Left colon (tissue), 2 donors: ENCODE measurements at regions not wholly inside any gene's neighbourhood (a gene's known extent, or its start where the extent isn't known, plus 50 kb on each side); places are given as distances from the start of the nearest gene placed in this dataset.

Experiments
- ATAC-seq: fragments of 200-7000 bp; cut with Tn5 transposase; one replicate; pipeline ENCODE4 v1.9.1; 2020; ENCODE audit warnings: mild to moderate bottlenecking, moderate library complexity
- DNase-seq, 2 donors: peaks; one replicate each; pipeline ENCODE4 v3.0.0-alpha.2; 2020
- intact Hi-C, 2 donors: fragments of 100-400 bp; cut with DNase I in 1 of 2; cut with micrococcal nuclease in 1 of 2; formaldehyde crosslinking; loops; one replicate each; pipeline versions ENCODE4 v1.11.2 to v1.14.0; 2022; cut with DNase I, micrococcal nuclease
- donor health status: DM: no; HTN: no; CAD: no.
- donor health status: DM: yes; HTN: yes; CAD: no.

DNA sequence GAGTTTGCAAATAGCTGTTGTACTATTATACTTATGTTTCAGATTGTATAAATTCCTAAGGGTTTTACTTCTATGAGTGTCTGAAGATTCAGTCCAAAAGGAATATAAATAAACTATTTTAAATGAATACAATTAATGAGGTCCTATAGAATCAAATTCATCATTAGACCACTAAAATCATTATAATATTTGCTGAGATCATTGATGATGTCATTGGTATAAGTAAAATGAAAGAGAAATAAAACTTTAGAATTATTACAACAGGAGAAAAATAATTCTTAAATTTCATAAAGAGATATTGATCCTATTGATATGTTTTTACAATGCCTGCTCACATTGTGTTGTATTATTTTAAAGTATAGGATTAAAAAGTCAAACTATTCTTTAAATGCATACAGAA lies 544.0 kb upstream of the ZWINT start:
- DNase-seq = no peak
- intact Hi-C loops = no loop called here
- ATAC-seq = no peak

DNA sequence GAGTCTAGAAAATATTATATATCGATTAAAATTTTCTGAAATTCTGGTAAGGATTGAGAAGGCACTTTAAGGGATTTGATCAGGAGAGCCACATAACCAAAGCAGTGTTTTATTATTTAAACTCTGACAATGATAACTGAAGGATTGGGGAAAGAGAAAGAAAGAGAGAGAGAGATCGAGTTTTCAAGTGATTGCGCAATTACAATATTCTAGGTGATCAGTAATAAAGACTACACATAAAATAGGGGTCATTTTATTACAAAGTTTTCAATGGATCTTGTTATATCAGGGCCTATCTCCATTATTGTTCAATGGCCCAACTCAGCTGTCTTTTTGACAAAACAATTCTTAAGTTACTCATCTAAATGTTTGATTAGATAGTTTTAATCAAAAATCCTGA lies 541.5 kb upstream of the ZWINT start:
- intact Hi-C loops = no loop called here
- no peak for ATAC-seq
- DNase-seq = no peak

DNA sequence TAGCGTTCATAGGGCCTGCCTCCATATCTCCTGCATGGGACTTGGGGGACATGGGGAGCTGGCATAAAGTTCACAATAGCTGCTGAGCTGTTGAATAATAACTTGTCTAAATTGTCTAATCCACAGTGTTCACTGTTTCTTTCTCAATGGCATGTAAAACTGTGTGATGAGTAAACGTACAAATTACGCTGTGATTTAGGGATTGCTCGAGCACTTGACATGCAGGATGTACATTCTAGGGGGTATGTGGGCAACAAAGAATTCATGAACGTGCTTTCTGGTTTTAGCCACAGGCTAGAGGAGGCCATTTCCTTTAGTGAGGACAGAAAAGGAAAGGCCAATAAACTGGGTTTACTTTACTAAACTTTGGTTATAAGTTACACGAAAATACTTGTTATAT lies 534.2 kb upstream of the ZWINT start:
- intact Hi-C loops = no loop called here
- DNase-seq (no peak), ATAC-seq (no peak)

DNA sequence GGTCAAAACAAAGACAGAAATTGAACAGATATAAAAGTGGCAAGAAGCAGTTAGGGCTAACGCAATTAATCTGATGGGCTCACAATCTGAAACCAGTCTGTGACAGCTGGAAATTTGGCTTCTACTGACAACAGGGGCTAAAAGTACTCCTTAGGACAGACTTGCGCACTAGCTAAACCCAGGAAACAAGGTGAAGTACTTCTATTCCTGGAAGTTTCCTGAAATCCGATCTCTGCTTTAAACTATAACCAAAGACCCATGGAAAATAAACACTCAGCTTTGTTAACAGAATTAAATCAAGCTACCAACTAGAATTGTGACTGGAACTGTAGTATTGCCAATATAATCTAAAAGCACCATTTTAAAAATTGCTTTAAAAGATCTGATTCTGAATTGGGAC lies 520.2 kb upstream of the ZWINT start:
- ATAC-seq = no peak
- no peak for DNase-seq
- intact Hi-C loops = no loop called here

DNA sequence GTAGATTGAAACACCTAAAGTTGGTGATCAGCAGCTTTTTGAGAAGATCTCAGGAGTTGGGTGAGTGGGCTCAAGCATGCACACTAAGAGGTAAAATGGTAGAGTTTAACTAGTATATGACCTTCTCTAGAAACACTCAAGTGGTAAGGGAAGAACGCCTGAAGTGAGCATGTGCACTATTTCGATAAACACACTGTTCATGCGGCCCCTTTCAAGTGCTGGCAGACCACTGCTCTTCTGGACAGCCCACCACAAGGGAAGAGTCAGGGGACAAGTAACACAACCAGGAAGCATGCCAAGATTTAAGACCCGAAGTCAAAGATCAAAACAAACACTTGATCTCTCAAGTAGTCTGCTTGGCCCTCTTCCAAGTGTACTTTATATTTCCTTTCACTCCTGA lies 519.5 kb upstream of the ZWINT start:
- intact Hi-C loops = no loop called here
- ATAC-seq (no peak), DNase-seq (no peak)

DNA sequence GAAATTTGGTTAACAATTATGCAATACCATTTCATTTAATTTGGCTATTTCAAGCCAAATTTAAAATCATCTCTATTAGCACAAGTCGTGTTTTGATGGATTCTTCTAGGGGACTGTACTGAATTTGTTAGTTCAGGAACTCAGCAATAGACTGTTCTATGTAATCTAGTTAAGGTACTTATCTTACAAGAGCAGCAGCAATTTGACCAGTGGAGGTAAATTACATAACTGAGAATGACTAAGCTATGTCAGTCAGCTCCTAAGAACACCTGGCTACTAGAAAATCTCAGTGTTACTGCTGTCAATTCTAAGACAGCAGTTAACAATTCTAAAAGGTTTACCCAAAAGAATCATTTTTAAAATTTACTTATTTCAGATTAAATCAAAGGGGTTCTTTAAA lies 513.9 kb upstream of the ZWINT start:
- DNase-seq (no peak), ATAC-seq (no peak)
- intact Hi-C loops = no loop called here

DNA sequence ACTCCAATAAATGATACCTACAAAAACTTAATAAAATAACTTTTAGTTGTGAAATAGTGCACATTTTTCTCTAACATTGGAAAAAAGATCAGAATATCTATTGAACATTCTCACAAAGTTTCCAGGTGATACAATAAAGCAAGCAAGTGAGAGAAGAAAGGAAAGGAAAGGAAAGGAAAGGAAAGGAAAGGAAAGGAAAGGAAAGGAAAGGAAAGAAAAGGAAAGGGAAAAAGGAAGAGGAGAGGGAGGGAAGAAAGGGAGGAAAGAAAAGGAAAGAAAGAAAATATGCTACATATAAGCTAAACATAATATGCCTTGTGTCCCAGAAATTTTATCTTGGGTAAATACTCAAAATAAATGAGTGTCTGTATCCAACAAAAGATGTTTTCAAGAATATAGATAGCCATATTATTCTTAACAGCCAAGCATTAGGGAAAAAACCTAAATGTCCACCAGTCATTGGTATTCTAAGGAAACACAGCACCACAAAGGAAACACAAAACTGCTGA lies 510.2 kb upstream of the ZWINT start:
- ATAC-seq = no peak
- DNase-seq = no peak
- intact Hi-C loops = no loop called here

DNA sequence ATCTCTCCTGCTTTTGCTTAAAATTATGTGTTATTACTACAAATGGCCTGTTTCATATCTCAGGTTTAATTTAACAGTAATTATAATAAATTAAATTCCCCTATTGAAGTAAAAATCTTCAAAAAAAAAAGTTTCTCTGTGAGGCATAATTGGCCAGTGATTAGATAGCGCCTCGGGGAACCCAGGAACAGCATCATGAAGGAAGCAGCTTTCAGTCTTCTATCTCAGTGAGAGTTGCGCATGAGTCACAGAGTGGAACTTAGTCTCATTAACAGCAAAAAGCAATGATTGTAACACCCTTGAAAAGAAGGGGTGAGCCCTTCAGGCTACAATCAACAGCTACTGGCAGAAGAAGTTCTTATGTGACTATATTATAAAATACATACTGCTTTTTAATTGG lies 506.2 kb upstream of the ZWINT start:
- intact Hi-C loops = no loop called here
- DNase-seq (no peak), ATAC-seq (no peak)

DNA sequence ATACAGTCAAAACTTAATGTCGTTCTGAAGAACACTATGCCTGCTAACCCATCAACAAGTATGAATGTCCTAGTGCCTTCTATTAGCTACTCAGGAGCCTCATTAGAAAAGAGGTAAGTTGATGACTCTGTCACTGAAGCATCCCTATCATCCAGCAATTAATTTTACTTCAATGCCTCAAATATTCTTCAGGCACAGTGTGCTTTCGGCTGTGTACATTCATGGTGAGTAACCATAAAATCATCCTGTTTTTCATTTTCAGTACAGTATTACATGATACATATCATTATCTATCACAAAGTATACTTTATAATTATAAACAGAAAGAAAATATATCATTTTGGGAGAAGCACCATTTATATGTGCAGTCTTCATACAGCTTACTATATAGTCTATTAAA lies 495.5 kb upstream of the ZWINT start:
- ATAC-seq (no peak), DNase-seq (no peak)
- intact Hi-C loops = no loop called here

DNA sequence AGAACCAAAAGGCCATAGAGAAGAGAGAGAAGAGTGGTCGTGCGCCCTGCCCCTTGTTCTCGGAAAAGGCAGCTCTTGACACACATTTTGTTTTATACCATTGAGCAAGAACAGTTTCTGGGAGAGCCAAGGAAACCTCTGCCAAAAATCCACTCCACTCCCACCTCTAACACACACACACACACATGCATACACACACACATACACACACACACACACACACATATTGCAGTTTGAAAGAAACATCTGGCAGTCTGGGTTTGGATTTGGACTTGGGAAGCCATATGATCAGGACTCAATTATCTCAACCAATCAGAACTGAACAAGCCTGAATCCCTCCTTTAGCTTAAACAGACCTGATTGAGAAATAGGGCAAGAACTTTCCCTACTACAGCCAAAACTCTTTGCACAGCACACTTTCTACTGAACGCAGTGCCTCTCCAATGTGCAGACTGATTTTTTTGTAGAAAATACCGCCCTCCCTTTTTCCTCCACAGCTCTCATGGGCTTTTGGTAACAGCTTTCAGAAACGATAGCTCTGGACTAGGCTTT lies 484.0 kb upstream of the ZWINT start:
- ATAC-seq (no peak), DNase-seq (no peak)
- intact Hi-C loops = no loop called here

DNA sequence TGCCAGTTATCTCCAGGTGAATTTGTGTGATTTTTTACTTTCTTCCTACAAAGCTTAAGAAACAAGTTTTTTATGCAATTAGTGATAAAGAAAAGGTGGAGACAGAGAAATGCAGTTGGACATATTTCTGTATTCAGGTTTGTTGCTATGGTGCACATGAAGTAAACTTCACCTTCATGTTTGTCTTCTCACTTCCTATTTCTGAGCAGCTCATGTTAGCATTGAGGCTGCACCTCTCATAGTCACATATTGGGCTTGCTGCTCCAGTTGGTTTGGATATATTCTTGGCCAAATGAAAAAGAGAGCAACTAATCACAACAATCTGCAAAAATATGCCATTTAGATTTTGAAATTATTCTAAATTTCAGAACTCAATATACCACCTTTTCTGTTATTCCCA lies 475.6 kb upstream of the ZWINT start:
- intact Hi-C loops = no loop called here
- no peak for DNase-seq
- ATAC-seq = no peak

DNA sequence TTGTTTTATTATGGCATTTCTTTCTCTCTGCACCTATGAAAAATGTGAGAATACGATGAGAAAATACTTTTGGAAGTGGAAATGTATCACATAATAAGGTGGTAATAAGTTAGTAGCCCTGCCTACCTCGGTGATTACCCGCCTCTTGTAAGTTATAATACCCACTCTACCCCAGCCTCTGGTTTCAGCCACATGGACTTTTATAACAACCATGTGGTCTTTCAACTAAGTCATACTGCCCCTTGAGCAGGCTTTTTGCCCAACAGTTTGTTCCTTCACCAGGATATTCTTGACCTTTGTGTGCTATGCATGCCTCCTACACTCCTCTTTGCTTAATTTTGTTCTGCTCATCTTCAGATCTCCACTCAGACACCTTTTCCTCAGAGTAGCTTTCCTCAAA lies 470.6 kb upstream of the ZWINT start:
- no peak for DNase-seq
- intact Hi-C loops = no loop called here

DNA sequence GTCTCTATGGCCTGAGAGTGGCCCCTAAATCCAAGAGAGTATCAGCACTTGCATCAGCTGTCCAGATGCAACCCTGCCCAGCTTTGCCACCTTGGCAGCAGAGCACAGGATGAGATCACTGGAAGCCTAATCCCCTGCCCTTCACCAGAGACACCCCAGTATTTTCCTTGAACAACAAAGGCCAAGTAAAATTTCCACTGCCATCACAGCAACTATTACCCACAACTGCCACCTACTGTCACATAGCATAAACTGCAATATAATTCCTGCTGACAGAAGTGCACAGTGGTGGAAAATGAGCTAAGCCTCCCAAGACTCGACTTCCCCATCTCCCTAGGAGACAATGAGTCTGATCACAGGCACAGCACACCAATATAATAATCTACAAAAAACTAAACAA lies 462.8 kb upstream of the ZWINT start:
- DNase-seq (no peak), ATAC-seq (no peak)
- intact Hi-C loops = no loop called here

More for the DNA sequence above, 470.6 kb upstream of the ZWINT start:
- ATAC-seq = no peak

DNA sequence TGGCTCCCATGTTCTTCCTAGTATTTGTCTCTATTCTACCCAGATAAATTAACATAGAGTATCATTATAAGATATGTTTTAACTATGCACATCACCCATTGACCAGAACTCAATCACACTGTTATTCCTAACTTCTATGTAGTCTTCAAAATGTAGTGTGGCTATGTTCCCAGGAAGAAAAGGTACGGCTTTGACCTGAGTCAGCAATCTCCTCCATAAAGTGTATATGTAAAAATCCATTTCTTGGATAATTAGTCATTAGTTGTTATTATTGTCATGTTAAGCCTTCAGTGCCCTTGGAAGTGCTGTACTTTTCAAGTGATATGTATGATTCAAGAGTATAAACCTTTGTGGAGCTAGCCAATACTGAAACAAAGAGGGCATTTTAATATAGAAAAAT lies 444.0 kb upstream of the ZWINT start:
- intact Hi-C loops = no loop called here
- DNase-seq (no peak), ATAC-seq (no peak)

DNA sequence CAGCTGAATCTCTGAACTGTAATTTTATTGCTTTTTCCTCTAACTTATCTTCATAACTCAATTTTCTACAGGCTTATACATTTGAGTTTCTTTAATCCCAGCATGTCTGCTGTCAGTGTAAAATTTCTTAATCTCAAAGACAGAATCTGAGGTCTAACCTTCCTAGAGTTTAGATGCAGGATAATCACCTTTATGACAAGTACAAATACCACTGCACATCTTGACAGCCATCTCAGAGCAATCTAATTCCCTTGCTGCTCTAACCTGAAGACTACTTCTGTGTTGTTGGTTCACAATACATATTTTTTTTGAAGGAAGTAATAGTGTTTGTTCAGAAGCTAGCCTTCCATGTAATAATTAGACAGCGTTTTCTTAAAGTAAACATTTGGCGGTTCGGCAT lies 424.2 kb upstream of the ZWINT start:
- DNase-seq (no peak), ATAC-seq (no peak)
- intact Hi-C loops = no loop called here

DNA sequence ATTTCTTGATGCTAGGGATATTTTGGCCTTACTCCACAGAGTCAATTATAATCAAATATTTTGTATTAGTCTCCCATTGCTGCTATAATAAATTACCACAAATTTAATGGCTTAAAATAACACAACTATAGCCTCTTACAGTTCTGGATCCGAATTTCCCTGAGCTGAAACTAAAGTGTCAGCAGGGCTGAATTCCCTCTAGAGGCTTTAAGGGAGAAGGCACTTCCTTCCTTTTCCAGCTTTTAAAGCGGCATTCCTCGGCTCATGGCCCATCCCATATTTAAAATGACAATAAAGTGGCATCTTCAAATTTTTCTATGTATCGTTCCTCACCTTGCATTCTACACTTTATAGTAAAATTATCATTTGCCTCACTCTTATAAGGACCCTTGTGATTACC lies 421.4 kb upstream of the ZWINT start:
- intact Hi-C loops = no loop called here
- no peak for DNase-seq

DNA sequence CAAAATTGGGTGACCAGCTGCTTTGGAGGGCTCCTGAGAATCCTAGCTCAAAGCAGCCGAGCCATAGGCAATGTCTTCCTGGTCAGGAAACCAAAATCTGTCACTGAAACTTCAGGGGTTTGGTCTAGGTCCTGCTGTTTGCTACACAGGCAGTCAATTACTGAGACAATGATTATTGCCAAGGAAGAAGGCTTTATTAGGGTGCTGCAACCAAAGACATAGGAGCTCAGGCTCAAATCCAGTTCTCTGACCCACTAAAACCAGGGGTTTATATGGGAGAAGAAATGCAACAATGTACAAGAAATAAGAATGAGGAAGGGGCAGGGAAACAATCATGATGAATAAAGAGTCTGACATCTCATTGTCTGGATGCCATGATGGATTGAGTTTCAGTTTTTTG lies 410.3 kb upstream of the ZWINT start:
- ATAC-seq (no peak), DNase-seq (no peak)
- intact Hi-C loops = no loop called here

More for the DNA sequence above, 421.4 kb upstream of the ZWINT start:
- no peak for ATAC-seq

DNA sequence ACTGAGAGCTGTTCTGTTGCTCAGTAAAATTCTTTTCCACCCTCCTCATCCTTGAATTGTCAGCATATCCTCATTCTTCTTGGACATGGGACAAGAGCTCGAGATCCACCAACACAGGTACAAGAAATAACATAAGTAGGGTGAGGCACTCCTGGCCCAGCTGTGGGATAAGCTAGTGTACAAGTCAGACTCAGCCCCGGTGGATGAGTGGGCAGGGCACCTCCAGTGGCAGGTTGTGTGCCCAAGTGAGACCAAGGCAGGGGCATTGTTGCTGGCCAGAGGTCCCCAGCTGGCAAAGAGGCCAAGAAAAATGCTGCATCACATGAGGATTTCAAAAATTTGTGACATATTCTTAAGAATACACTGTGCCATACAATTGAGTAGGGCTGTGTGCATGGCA lies 402.0 kb upstream of the ZWINT start:
- DNase-seq (no peak), ATAC-seq (no peak)
- intact Hi-C loops = no loop called here

DNA sequence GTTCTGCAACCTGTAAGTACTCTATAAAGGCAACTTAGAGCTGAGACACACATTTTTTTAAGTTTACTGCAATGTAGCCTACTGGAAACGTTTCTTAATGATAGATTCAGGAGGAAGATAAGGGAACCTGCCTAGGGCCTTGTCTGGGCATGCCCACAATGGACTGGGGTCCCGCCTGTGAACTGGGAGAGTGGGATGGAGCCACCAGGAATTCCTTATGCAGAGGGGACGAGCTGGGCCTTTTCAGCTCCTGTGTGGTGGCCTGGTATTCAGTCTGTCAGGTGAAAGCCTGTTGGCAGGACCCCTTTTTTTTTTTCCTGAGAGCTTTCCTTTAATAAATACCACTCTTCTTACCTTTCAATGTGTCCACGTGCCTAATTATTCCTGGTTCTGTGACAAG lies 384.4 kb upstream of the ZWINT start:
- ATAC-seq (no peak), DNase-seq (no peak)
- intact Hi-C loops = no loop called here

DNA sequence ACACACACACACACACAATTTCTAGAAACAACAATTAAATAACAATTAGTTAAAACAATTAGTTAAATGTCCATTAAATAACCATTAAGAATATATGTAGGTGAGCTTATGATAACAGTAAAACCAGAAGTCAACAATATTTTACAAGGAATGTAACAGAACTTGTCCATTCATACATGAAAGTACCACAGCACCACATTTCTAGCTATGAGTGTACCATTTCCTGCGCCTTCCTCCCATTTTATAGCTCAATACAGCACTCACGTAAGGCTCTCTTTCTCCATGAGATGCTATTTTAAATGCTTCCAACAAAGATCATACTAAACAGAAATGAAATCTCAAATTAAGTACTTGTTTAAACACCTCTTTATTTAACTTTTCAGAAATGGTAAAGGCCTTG lies 367.3 kb upstream of the ZWINT start:
- no peak for ATAC-seq
- intact Hi-C loops = no loop called here
- no peak for DNase-seq

DNA sequence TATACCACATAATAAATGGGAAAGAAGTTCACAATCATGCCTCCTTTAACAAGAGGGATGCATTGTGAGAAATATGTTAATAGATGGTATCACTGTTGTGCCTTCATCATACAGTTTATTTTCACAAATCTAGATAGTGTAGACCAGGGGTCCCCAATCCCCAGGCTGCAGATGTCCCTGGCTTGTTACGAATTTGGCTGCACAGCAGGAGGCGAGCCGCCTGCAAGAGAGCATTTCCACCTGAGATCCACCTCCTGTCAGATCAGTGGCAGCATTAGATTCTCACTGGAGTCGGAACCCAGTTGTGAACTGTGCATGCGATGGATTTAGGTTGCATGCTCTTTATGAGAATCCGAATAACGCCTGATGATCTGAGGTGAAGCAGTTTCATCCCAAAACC lies 361.9 kb upstream of the ZWINT start:
- intact Hi-C loops = no loop called here
- ATAC-seq (no peak), DNase-seq (no peak)

DNA sequence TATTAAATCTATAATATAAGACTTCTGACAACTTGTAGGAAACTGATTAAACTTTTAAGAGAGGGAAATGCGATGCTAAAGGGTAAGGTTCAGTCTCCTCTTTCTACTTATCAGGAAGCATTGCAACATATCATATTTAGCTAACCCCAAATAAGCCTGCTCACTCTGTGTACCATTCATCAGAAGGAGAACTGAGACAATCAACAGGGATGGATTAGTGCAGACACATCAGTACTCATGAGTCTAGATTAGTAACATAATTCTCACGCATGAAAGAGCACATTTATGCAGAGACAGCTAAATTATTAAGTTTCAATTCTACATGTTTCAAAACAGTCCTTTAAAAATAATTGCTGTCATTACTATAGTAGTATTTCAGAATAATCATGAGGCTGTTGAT lies 354.2 kb upstream of the ZWINT start:
- intact Hi-C loops = no loop called here
- DNase-seq (no peak), ATAC-seq (no peak)
